ENCODE measurements at regions not wholly inside any gene's neighbourhood (a gene's known extent, or its start where the extent isn't known, plus 50 kb on each side); places are given as distances from the start of the nearest gene placed in this dataset.

GRCh38 chr1:70717656-70718055 is 306.6 kb downstream of the CTH start:
- TF ChIP-seq CTCF (IDR thresholded peaks at IDR 0.05; ENCODE audit: low read depth, low read length) (no peak), EZH2phosphoT487 (IDR thresholded peaks at IDR 0.05; ENCODE audit: low read depth) (no peak)
